ENCODE measurements at regions not wholly inside any gene's neighbourhood (a gene's known extent, or its start where the extent isn't known, plus 50 kb on each side); places are given as distances from the start of the nearest gene placed in this dataset.
A peak's percentile ranks its signal among the peaks of the same experiment; 100 is the strongest.
"Not testable (repeated sequence)": the region's sequence is repeated elsewhere in the genome, so short reads cannot be mapped to it uniquely, and the experiment has no call there.

GRCh38 chr5:97234380-97234779, 51.3 kb upstream of the RIOK2 start:
- DNase-seq: not testable (repeated sequence)

- no peak for DNase-seq
Measured at GRCh38 chr5:97242341-97242740, 59.3 kb upstream of the RIOK2 start.

GRCh38 chr5:97243353-97243752, 60.3 kb upstream of the RIOK2 start:
- DNase-seq: no peak

- no peak for DNase-seq
Measured at GRCh38 chr5:97245386-97245785, 62.3 kb upstream of the RIOK2 start.

- no peak for DNase-seq
Measured at GRCh38 chr5:97250113-97250512, 67.1 kb upstream of the RIOK2 start.

GRCh38 chr5:97266076-97266475, 83.0 kb upstream of the RIOK2 start:
- no peak for DNase-seq

GRCh38 chr5:97266576-97266975, 83.5 kb upstream of the RIOK2 start:
- no peak for DNase-seq

GRCh38 chr5:97267767-97268166, 84.7 kb upstream of the RIOK2 start:
- DNase-seq: no peak

GRCh38 chr5:97276474-97277120, 93.5 kb upstream of the RIOK2 start:
- no peak for DNase-seq

- no peak for DNase-seq
Measured at GRCh38 chr5:97281257-97281656, 98.2 kb upstream of the RIOK2 start.

- DNase-seq: peak; percentile 10
Measured at GRCh38 chr5:97297063-97297703, 114.1 kb upstream of the RIOK2 start.

- no peak for DNase-seq
Measured at GRCh38 chr5:97297704-97298091, 114.7 kb upstream of the RIOK2 start.

GRCh38 chr5:97301181-97301580, 118.1 kb upstream of the RIOK2 start:
- not testable (repeated sequence) for DNase-seq

- no peak for DNase-seq
Measured at GRCh38 chr5:97338729-97339128, 155.7 kb upstream of the RIOK2 start.

GRCh38 chr5:97355775-97356174, 172.7 kb upstream of the RIOK2 start:
- no peak for DNase-seq

- DNase-seq: no peak
Measured at GRCh38 chr5:97363577-97363976, 180.5 kb upstream of the RIOK2 start.

- no peak for DNase-seq
Measured at GRCh38 chr5:97364731-97365130, 181.7 kb upstream of the RIOK2 start.

- DNase-seq: no peak
Measured at GRCh38 chr5:97365163-97365845, 182.3 kb upstream of the RIOK2 start.

GRCh38 chr5:97365918-97366317, 182.9 kb upstream of the RIOK2 start:
- no peak for DNase-seq

GRCh38 chr5:97375959-97376358, 192.9 kb upstream of the RIOK2 start:
- DNase-seq: no peak

GRCh38 chr5:97377582-97377981, 194.5 kb upstream of the RIOK2 start:
- DNase-seq: no peak

- no peak for DNase-seq
Measured at GRCh38 chr5:97383996-97384395, 200.9 kb upstream of the RIOK2 start.

GRCh38 chr5:97388794-97389193, 205.7 kb upstream of the RIOK2 start:
- DNase-seq: no peak

GRCh38 chr5:97400537-97400936, 217.5 kb upstream of the RIOK2 start:
- no peak for DNase-seq
